Left ventricle myocardium inferior (tissue), 1 donor: ENCODE measurements at regions not wholly inside any gene's neighbourhood (a gene's known extent, or its start where the extent isn't known, plus 50 kb on each side); places are given as distances from the start of the nearest gene placed in this dataset.

Source experiments
- DNase-seq: peaks from one replicate; pipeline ENCODE4 v3.0.0-alpha.2; 2020
- H3K27ac ChIP-seq: fragments of 200-600 bp; replicated peaks from 2 replicates; pipeline ENCODE4 v1.8.0; 2021
- H3K27me3 ChIP-seq: fragments of 200-600 bp; 2 replicates; pipeline ENCODE4 v1.8.0; 2021; ENCODE audit warnings: low read depth
- H3K36me3 ChIP-seq: fragments of 200-600 bp; 2 replicates; pipeline ENCODE4 v1.8.0; 2021
- H3K4me1 ChIP-seq: fragments of 200-600 bp; 2 replicates; pipeline ENCODE4 v1.8.0; 2021
- H3K4me3 ChIP-seq: fragments of 200-600 bp; 2 replicates; pipeline ENCODE4 v1.8.0; 2021; ENCODE audit warnings: mild to moderate bottlenecking, moderate library complexity
- H3K9me3 ChIP-seq: fragments of 200-600 bp; replicated peaks from 2 replicates; pipeline ENCODE4 v1.8.0; 2021
- CTCF ChIP-seq: fragments of 200-600 bp; IDR thresholded peaks from 2 replicates; pipeline ENCODE4 v1.8.0; 2021; ENCODE audit warnings: antibody characterized with exemption, mild to moderate bottlenecking, borderline replicate concordance
- intact Hi-C: fragments of 100-400 bp; cut with micrococcal nuclease; formaldehyde crosslinking; loops from one replicate; pipeline ENCODE4 v1.11.0; 2022
- donor health status: DM: no; HTN: yes; CAD: no; lungs with severe emphysema.

DNA sequence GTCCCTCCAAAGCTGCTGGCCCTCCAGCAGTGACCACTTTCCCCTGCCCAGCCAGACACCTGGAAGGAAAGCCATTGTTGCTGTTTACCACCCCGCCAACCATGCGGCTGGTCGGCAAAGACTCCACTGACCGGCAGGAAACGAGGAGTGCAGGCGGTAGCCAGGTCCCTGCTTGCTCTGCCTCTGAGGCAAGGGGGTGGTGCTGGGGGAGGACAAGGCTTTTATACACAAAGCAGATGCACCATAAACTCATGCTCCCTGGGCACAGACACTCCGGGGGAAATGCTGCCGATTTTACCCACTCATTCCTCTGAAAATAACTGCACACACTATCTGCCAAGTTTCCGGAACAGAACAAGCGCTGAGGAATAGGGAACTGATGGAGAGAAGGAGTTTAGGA, 62.8 kb upstream of the GRIN2A start:
- Histone ChIP-seq H3K27me3 (peaks cover 58% of the 10 kb centered on the region), H3K9me3 (no peaks in the 10 kb centered on the region), H3K4me1 (no peaks in the 10 kb centered on the region), H3K27ac (no peak overlapping the region), H3K4me3 (no peak overlapping the region), H3K36me3 (no peaks in the 10 kb centered on the region)
- no peak for DNase-seq
- intact Hi-C loops = no loop called here
- no peak for TF ChIP-seq CTCF

DNA sequence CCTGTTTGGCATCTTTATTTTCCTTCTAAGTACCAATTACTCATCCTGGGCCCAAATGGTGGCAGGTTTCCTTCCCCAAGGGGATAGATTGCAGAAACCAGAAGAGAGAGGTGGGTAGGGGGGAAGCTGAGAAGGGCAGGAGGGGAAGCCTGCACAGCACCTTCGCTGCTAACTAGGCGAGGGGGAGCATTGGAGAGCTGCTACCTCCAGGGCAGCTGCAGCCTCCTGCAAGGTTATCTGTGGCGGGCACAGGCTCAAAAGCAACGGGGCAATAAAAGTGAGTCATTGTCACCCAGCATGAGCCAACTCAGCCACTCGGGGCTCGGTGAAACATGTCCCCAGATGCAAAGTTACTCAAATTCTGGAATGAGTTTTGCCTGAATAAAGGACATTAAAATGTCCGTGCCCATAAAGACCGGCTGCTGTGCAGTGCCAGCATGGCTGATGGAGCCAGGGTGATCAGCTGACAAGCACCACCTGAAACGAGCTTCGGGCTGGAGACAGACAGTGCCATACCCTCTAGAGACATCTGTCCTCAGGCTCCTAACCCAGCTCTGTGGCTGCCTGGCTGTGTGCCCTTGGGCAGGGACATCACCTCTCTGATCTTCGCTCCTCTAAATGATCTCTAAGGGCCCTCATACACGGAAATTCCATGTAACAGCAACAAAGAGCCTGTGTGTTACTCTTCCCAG, 68.1 kb upstream of the GRIN2A start:
- H3K36me3 ChIP-seq = no peaks in the 10 kb centered on the region
- intact Hi-C loops = no loop called here
- peaks cover 36% of the 10 kb centered on the region for H3K27me3 ChIP-seq
- H3K27ac ChIP-seq = no peak overlapping the region
- H3K4me3 ChIP-seq = no peak overlapping the region
- TF ChIP-seq CTCF = no peak
- no peaks in the 10 kb centered on the region for H3K9me3 ChIP-seq
- no peaks in the 10 kb centered on the region for H3K4me1 ChIP-seq
- DNase-seq = no peak

DNA sequence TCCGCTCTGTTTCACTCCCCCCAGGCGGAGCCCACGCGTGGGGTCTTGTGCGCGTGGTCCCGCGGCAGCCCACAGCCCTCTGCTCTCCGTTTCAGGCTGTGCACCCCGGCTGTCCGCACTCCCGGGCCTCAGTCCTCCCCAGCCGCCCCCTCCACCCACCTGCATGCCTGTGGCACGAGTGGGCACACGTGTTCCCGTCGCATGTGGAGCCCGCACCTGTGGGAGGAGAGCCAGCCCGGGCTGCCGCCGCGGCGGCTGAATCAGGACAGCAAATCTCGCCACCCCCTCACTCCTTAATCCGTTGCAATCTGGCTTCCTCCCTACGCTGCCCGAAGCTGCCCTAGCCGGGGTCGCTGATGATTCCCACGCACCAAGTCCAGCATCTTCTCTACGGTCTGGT, 69.9 kb upstream of the GRIN2A start:
- intact Hi-C loops = no loop called here
- no peak overlapping the region for H3K27ac ChIP-seq
- TF ChIP-seq CTCF = no peak
- H3K36me3 ChIP-seq = no peaks in the 10 kb centered on the region
- H3K4me3 ChIP-seq = no peak overlapping the region
- no peaks in the 10 kb centered on the region for H3K9me3 ChIP-seq
- DNase-seq = no peak
- H3K27me3 ChIP-seq = peaks cover 36% of the 10 kb centered on the region
- peaks cover 6% of the 10 kb centered on the region for H3K4me1 ChIP-seq

GRCh38 chr16:10253409-10253808, 71.2 kb upstream of the GRIN2A start:
- TF ChIP-seq CTCF = no peak

GRCh38 chr16:10255728-10256127, 73.5 kb upstream of the GRIN2A start:
- H3K27ac ChIP-seq = no peak overlapping the region
- intact Hi-C loops = loop anchor here (5.0 kb wide), 1 partner anchor 252 kb away; no protein-coding TSS in a partner anchor
- H3K9me3 ChIP-seq = no peaks in the 10 kb centered on the region
- H3K27me3 ChIP-seq = peaks cover 31% of the 10 kb centered on the region
- H3K4me3 ChIP-seq = no peak overlapping the region
- peaks cover 6% of the 10 kb centered on the region for H3K4me1 ChIP-seq
- TF ChIP-seq CTCF = no peak
- DNase-seq = no peak
- no peaks in the 10 kb centered on the region for H3K36me3 ChIP-seq

More at GRCh38 chr16:10253409-10253808, 71.2 kb upstream of the GRIN2A start:
- no peaks in the 10 kb centered on the region for H3K9me3 ChIP-seq
- no peaks in the 10 kb centered on the region for H3K36me3 ChIP-seq
- no peak overlapping the region for H3K4me3 ChIP-seq
- no peak for DNase-seq
- peaks cover 36% of the 10 kb centered on the region for H3K27me3 ChIP-seq
- H3K4me1 ChIP-seq = peaks cover 6% of the 10 kb centered on the region
- H3K27ac ChIP-seq = no peak overlapping the region
- intact Hi-C loops = no loop called here
